Choroid plexus epithelial cell (primary cell): ENCODE measurements at regions not wholly inside any gene's neighbourhood (a gene's known extent, or its start where the extent isn't known, plus 50 kb on each side); places are given as distances from the start of the nearest gene placed in this dataset.
"Not testable (repeated sequence)": the region's sequence is repeated elsewhere in the genome, so short reads cannot be mapped to it uniquely, and the experiment has no call there.

Experiments
- DNase-seq: peaks from one replicate; pipeline ENCODE4 v3.0.0-alpha.2; 2010; ENCODE audit warnings: low read depth
- H3K4me3 ChIP-seq: 2 replicates; pipeline ENCODE4 v1.5.1; 2011; ENCODE audit warnings: low read depth, mild to moderate bottlenecking, control low read depth, low read length, moderate library complexity
- TF ChIP-seq, protein P1 (sequence below): conservative IDR thresholded peaks from 2 replicates; pipeline ENCODE4 v1.5.1; 2011; ENCODE audit warnings: low read depth, mild to moderate bottlenecking, control low read depth, inconsistent platforms, low read length, moderate library complexity

DNA sequence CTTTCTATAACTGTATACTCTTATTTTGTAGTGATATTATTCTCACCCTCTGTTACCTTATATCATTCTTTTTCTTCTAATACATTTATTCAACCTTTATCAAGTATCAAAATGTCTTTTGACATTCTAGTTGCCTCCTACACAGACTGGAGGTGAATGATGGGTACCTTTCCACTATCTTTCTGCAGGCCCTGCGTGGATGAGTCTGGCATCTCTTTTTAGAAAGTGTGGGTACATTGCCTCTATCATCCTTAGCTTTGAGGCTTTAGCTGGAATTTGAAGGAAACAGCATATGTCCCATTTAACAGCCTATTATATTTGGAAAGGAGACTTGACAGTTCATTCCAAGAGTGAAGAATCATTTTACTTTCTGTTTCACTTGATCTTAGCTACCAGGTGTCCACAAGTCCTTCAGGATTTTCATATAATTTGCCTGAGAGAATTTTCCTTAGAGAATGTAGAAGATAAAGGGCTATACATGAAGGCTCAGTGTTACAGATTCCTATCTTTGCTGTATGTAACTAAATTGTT is 192.0 kb downstream of the CWF19L2 start:
- no peak overlapping the region for H3K4me3 ChIP-seq
- no peak for DNase-seq
- TF ChIP-seq, protein P1, sequence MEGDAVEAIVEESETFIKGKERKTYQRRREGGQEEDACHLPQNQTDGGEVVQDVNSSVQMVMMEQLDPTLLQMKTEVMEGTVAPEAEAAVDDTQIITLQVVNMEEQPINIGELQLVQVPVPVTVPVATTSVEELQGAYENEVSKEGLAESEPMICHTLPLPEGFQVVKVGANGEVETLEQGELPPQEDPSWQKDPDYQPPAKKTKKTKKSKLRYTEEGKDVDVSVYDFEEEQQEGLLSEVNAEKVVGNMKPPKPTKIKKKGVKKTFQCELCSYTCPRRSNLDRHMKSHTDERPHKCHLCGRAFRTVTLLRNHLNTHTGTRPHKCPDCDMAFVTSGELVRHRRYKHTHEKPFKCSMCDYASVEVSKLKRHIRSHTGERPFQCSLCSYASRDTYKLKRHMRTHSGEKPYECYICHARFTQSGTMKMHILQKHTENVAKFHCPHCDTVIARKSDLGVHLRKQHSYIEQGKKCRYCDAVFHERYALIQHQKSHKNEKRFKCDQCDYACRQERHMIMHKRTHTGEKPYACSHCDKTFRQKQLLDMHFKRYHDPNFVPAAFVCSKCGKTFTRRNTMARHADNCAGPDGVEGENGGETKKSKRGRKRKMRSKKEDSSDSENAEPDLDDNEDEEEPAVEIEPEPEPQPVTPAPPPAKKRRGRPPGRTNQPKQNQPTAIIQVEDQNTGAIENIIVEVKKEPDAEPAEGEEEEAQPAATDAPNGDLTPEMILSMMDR: no peak

DNA sequence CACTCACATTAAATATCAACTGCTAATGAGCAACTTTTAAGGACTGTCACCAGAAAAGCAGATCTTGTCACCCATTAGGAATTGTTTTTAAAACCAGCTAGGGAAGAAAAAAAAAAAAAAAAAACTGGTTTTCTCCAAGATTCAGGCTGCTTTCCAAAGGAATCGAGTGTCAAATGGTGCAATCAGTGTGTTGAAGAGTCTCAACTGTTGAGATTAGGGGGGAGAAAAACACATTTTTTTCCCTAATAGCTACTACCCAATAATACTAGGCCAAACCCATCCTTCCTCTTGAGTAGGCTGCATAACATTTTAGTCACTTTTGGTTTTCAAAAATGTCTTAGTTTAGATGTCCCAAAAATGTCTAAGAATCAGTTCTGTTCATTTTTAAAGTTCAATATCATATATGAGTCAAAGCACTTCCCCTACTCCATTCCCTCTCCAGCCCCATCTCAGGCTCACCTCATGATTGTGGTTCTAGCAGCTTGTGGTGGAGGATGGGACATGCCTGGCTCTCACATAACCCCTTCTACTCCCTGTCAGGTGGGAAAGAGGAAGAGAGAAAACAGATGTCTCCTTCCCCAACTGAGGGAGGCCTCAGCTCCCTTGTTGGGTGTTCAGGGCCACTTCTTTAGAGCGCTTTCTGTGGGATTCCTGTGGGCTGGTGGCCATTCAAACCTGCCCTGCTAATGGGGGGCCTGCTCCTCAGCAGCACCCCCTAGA is 193.6 kb downstream of the CWF19L2 start:
- H3K4me3 ChIP-seq: no peak overlapping the region
- TF ChIP-seq, protein P1: no peak
- no peak for DNase-seq

DNA sequence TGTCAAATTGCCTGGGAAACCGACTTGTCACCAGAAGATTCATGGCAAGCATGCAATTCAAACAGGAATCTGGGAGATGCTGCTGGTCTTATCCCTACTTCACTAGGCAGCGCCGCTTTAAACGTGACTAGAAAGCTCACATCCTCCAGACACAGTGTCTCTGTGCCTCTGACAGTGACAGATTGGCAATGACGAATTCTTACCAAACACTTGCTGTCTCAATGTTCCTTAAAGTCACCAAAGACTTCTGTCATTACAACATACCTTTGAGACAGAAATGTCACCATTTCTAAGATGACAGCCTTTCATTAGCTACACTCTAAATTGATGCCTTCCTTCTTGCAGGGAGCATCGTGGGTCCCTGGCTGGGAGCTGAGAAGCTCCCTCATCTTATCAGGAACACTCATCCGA is 197.8 kb downstream of the CWF19L2 start:
- DNase-seq: no peak
- H3K4me3 ChIP-seq: no peak overlapping the region
- TF ChIP-seq, protein P1: no peak

DNA sequence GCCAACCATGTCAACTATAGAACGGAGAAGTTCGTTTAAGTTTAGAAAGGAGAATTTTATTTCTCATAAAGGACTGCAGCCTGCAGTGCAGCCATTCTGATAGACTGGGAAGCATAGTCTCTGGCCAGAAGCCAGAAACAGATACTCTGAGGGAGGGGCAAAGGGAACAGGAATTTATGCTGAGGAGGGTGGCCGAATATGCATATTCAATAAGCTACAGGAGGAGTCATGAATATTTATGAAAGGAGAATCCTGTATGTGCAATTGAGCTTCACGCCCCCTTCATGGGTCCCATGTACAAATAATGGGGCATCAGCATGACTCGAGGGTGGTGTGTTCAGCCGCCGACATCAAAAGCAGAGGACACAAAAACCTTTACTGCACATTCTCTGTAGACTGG is 199.9 kb downstream of the CWF19L2 start:
- no peak for DNase-seq
- TF ChIP-seq, protein P1: no peak
- H3K4me3 ChIP-seq: no peak overlapping the region

DNA sequence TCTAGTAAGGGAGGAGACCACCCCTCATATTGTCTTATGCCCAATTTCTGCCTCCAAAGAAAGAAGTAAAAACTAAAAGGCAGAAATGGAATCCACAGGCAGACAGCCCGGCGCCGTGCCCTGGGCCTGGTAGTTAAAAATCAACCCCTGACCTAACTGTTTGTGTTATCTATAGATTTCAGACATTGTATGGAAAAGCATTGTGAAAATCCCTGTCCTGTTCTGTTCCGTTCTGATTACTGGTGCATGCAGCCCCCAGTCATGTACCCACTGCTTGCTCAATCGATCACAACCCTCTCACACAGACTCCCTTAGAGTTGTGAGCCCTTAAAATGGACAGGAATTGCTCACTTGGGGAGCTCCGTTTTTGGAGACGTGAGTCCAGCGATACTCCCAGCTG is 204.0 kb downstream of the CWF19L2 start:
- not testable (repeated sequence) for DNase-seq, H3K4me3 ChIP-seq

DNA sequence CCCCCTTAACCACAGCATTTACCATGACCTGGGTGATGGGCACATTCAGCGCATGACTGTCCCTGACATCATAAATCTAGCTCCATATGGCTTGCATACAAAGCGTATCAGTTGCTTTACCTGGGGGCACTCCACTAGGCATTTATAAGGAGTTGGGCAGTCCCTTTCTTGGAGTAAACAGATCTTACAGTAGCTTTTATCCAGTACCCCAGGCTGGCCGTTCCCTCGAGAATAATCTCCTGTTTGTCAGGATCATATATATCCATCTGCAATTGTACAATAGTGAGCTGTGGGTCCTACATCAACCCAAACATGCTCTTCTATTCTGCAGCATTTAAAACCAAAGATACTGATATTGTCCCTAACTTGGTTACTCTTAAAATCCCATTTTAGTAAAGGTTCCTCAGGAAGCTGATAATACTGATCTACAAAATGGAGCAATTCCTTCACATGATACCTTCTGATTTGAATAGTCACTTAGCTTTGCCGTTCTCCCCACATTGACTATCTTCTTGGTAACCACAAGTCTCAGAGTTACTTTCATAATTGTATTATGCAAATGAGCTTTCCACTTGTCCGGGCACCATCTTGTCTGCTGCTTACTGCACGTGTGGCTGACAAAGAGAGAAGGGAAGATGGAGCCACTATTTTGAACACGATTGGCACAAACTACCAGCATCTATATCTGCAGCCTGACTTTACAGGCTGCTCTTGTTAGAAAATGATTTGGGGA is 205.0 kb downstream of the CWF19L2 start:
- TF ChIP-seq, protein P1: no peak
- no peak for DNase-seq
- no peak overlapping the region for H3K4me3 ChIP-seq

DNA sequence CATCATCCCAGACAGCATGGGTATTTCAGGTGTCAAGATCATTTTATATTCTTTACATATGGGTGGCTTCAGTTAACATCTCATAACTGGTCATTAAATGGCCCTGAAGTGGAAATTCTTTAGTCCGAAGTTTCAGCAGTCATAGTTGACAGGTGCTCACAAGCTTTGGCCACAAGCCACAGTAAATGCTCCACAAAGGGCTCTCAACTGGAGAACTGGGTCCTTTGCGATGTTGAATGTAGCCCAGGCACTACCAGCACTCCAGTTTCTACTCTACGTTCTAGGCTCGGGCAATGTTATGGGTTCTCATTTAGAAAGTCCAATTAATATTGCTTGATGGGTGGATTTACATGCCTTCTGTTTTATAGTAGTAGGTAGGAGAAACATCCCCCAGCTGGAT is 206.3 kb downstream of the CWF19L2 start:
- no peak overlapping the region for H3K4me3 ChIP-seq
- no peak for DNase-seq
- TF ChIP-seq, protein P1: no peak
